K562 (cell line): ENCODE measurements at regions not wholly inside any gene's neighbourhood (a gene's known extent, or its start where the extent isn't known, plus 50 kb on each side); places are given as distances from the start of the nearest gene placed in this dataset.

Source experiments
- BRD9 ChIP-seq: fragments of 450-650 bp; IDR thresholded peaks from 2 replicates; pipeline ENCODE4 v1.6.1; 2018; ENCODE audit warnings: low read depth; ENCODE audit not compliant: partially characterized antibody
- EP300 ChIP-seq: IDR thresholded peaks from 2 replicates; pipeline ENCODE4 v1.6.1; 2012; ENCODE audit warnings: low read length, improper control_type of control experiment
- EP400 ChIP-seq: fragments of 450-650 bp; IDR thresholded peaks from 2 replicates; pipeline ENCODE4 v1.6.1; 2017; ENCODE audit warnings: antibody characterized with exemption, mild to moderate bottlenecking, moderate library complexity
- NFE2L1 ChIP-seq: fragments of 450-650 bp; IDR thresholded peaks from 2 replicates; pipeline ENCODE4 v1.6.1; 2016; ENCODE audit warnings: missing genetic modification characterization, low read depth, mild to moderate bottlenecking, missing compliant biosample characterization, moderate library complexity, borderline replicate concordance
- ZNF79 ChIP-seq: fragments of 250-450 bp; sonication (Bioruptor Pico); IDR thresholded peaks from 2 replicates; pipeline ENCODE4 v1.4.0; 2020; ENCODE audit warnings: low read depth, mild to moderate bottlenecking, moderate library complexity

GRCh38 chr10:117748058-117748457 is 205.5 kb downstream of the EMX2 start:
- no peak for TF ChIP-seq ZNF79 (CRISPR knock-in tag)
- no peak for TF ChIP-seq EP400
- TF ChIP-seq BRD9: no peak
- no peak for TF ChIP-seq EP300
- no peak for TF ChIP-seq NFE2L1
